ENCODE measurements at regions not wholly inside any gene's neighbourhood (a gene's known extent, or its start where the extent isn't known, plus 50 kb on each side); places are given as distances from the start of the nearest gene placed in this dataset.

DNA sequence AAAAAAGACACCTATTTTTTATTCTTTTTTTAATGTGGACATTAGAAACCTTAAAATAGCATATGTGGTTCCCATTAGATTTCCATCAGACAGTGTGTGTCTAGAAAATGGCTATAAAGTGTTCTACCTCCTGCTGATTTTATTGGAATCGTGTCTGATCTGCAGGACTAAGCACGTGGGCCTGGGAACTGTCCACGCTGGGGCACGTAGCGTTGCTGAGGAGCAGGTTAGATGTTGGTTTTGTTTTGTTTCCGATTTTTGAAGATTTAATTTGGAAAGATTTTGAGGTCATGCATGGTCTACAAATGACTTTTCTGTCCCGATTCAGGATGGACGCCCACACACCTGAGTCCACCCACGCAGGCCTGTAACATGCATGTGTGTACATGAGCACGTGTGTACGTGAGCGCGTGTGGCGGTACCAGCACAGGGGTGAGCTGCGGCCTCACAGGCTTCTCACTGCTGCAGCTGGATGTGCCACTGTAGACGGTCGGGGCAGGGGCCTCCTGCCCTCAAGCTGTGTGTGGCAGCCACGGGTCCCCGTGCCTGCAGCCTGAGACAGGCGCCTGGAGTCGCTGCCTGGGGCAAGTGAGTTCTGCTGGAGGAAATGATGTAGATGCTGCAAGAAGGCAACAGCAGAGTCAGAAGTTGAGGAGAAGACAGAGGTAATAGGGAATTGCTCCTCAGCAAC, 99.7 kb upstream of the CTDP1 start:
- DNase-seq (peak in 1 of 2 donors; percentile 8), ATAC-seq (no peak)
- intact Hi-C loops (cut with DNase I, micrococcal nuclease) = no loop called here

DNA sequence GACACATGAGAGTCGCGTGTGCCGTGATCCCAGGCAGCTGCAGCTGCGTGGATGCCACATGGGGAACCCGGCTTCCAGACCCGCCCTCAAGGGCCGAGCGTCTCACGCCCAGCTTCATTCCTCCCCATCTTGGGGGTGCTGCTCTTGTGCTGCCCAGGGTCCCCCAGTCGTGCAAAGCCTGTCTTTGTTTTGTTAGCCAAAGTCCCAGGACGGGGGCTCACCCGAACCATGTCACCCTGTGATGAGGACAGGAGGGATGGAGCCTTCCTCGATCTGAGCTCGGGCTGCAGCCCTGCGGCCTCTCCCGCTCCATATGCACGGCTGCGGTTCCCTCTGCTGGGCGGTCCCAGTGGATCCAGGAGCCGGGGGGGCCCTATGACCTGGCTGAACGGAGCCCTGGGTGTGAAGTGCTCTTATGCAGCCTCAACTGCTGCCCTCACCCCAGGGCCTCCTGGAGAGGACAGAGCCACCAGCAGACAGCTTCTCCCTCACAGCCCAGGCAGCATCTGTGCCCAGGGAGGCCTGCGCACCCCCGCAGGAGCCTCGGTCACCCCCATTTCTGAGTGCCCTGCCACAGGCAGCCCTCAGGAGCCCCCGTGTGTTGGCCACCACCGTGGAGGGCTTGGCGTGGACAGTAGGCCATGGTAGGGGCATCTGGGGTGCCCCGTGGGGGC, 99.0 kb upstream of the CTDP1 start:
- no peak for ATAC-seq
- DNase-seq = peak in 1 of 2 donors; percentile 17
- intact Hi-C loops (cut with DNase I, micrococcal nuclease) = no loop called here

DNA sequence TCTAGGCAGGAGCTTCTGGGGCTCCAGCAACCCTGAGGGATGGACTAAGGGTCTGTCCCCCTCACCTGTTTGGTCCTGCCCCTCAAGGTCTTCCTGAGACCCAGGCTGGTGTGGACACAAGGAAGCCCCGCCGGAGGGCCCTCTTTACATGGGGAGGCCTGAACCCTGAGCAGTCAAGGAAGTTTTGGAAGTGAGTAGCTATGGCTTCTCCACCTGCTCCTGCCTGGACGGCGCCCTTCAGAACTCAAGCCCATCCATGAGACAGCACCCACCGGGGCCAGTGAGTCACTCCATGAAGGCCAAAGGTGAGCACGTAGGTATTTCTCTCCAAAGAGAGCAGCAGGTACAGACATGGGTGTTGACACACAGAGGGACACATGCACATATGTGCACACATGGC, 98.2 kb upstream of the CTDP1 start:
- intact Hi-C loops (cut with DNase I, micrococcal nuclease) = no loop called here
- ATAC-seq (no peak), DNase-seq (peak in 1 of 2 donors; percentile 11)

DNA sequence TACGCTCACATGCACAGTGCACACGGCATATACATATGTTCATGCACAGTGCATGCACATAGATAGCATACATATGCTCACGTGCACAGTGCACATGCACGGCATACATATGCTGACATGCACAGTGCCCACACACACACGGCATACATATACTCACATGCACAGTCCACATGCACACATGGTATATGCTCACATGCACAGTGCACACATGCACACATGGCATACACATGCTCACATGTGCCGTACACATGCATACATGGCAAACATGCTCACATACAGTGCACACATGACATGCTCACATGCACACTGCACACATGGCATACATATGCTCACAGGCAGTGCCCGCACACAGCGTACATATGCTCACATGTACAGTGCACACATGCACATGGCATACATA, 97.7 kb upstream of the CTDP1 start:
- intact Hi-C loops (cut with DNase I, micrococcal nuclease) = no loop called here
- ATAC-seq (no peak), DNase-seq (peak in 1 of 2 donors; percentile 4)

DNA sequence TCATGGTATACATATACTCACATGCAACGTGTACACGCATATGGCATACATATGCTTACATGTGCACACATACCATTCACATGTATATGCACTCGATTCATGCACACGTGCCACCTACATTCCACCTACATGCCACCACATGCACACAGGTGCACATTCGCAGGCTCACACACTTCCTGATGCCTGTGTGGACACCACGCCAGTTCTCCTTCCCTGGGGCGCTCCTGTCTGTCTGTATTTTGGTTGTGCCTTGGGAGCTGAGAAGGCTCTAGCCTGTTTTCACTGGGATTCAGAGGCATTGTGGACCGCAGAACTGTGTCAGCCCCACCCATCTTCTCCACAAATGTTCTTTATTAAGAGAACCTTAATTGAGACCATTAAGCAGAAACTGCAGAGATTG, 96.6 kb upstream of the CTDP1 start:
- ATAC-seq (no peak), DNase-seq (no peak)
- intact Hi-C loops (cut with DNase I, micrococcal nuclease) = no loop called here

DNA sequence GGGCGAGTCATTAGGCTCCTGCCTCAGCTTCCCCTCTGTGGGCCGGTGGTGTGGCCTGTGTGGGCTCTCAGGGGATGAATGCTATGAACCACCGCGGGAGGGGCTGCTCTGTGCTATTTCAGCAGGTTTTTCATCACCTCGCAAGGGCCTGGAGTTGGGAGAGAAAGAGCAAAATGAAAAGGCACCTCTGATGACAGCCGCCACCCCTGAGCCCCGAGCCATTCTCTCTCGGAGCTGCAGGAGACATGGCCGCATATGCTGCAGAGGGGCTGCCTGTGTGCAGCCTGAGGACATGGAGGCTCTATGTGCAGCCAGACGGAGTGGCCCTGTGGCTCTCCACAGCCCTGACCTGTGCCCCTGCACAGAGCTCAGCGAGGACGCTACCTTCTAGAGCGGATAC, 96.2 kb upstream of the CTDP1 start:
- ATAC-seq = no peak
- peak in 1 of 2 donors; percentile 0 for DNase-seq
- intact Hi-C loops (cut with DNase I, micrococcal nuclease) = no loop called here

DNA sequence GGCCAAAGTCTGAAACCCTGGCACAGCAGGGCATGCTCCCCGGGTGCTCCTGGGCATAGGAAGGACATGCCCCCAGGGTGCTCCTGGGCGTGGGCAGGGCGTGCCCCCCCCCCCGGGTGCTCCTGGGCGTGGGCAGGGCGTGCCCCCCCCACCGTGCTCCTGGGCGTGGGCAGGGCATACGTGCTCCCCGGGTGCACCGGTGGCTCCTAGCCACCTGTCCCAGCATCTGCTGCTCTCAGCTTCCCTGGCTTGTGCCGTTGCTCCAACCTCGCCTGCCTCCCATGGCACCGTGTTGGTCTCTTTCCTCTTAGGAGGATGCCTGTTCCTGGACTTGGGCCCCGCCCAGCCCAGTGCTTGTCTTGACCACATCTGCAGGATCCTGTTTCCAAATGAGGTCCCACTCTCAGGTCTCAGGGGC, 95.6 kb upstream of the CTDP1 start:
- ATAC-seq (no peak), DNase-seq (peak; percentile 2 to 15)
- intact Hi-C loops (cut with DNase I, micrococcal nuclease) = no loop called here

DNA sequence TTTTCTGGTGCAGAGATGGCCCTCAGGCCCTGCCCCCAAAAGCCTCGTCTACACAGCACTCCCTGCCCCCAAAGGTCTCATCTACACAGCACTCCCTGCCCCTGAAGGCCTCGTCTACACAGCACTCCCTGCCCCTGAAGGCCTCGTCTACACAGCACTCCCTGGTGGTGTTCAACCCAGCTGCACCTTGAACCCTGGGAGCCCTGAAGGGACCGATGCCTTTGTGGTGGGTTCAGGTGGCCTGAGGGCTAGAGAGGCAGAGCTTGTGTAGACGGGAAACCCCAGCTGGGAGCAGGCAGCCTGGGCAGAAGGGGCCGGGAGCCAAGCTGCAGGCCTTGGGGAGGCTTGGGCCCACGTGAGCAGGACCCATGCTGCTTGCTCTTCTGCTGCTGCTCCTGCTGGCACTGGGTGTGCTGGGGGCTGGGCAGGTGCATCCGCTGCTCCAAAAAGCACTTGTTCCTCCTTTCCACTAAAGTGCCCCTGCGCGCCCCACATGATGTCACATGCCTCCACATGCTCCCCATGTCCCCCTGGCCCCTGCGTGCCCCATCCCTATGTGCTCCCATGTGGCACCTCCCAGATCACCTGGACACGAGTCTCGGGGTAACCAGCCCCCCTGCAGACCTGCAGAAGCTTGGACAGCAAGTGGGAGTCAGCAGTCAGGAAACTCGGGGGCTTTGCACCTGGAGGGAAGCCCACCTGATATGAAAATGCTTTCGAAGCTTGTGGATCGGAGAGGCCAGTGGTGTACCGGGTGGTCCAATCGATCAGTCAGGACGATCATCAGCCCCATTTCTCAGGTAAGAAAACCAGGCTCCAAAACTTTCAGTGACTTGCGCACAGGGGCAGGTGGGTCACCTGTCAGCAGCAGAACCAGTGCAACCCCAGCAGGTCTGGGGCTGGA, 94.9 kb upstream of the CTDP1 start:
- intact Hi-C loops (cut with DNase I, micrococcal nuclease) = no loop called here
- no peak for ATAC-seq
- peak; percentile 1 to 12 for DNase-seq

DNA sequence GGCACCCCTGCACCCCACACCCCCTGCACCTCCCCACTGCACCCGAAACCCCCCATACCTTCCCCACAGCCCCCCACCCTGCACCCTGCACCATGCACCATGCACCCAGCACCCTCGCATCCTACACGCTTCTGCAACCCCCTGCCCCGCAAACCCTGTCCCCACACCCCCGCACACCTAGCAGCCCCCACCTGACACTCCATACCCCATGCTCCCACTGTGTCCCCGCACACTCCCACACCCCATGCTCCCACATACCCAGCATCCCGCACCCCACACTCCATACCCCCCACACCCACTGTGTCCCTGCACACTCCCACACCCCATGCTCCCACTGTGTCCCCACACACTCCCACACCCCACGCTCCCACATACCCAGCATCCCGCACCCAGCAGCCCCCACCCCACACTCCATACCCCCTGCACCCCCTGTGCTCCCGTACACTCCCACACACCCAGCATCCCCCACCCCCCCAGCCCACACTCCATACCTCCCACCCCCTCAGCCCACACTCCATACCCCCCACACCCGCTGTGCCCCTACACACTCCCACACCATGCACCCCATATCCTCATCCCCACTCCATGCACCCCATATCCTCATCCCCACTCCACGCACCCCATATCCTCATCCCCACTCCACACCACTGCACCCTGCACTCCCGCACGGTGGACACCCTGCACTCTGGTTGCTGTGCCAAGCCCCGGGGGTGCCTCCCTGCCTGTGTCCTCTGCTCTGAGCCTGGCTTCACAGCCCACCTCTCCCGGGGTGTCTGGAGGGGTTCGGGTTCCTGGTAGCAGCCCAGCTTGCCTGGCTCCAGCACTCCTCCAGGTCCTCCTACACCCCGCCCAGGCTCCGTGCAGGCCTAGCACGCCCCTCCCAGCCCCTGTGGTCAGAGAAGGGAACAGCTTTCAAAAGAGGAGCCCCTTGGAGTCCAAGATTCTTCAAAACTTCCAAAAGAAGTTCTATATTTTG, 93.9 kb upstream of the CTDP1 start:
- no peak for ATAC-seq
- peak; percentile 1 to 16 for DNase-seq
- intact Hi-C loops (cut with DNase I, micrococcal nuclease) = no loop called here

DNA sequence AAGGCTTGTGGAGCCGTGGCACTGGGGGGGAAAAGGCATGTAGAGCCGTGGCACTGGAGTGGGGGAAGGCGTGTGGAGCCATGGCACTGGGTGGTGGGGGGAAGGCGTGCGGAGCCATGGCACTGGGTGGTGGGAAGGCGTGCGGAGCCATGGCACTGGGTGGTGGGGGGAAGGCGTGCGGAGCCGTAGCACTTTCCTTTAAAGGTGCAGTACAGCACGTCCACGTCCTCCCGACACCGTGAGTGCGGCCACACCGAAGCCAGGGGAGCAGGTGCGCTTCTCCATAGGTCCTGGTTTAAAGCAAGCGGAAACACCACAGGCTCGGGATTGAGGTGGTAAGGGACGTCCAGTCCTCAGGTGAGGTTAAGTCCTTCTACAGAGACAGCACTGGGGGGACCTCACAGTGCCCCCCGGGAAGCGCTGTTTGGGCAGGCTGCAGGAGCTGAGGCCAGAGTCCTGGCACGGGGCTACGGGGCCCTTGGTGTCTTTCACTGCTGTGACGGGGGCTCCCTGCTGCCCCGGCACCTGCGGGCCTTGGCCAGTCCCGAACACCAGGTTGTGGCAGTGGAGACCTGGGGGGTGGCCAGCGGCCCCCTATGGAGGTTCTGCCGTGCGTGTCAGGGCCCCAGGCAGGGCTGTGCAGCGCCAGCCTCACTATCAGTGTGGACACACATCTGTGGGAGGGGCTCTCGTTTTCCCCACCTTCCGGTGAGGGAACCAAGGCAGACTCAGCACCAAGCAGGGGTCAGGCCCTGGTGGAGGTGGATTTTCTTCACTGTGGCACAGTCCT, 93.0 kb upstream of the CTDP1 start:
- intact Hi-C loops (cut with DNase I, micrococcal nuclease) = no loop called here
- DNase-seq = peak; percentile 1 to 10
- ATAC-seq = no peak

DNA sequence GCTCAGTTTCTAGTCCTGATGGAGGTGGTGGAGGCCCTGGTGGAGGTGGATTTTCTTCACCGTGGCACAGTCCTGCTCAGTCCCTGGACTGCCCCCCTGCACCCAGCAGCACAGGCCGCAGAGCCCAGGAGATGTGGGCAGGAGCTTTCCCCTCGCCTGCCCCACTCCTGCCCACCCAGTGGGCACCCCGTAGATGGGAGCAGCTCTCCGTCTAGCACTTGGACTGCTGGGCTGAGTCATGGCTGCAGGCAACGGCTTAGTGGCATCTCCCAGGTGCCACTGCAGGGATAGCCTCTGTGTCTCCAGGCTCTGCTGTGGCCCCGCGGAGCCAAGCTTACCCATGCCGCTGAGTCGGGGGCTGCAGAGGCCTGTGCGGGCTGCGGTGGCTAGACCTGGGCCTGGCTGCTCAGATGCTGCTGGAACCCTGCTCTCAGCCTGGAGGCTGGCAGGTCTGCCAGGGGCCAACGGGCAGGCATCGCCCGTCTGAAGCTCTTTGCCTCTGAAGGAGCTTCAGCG, 92.3 kb upstream of the CTDP1 start:
- ATAC-seq = no peak
- intact Hi-C loops (cut with DNase I, micrococcal nuclease) = no loop called here
- DNase-seq = peak; percentile 3 to 18

DNA sequence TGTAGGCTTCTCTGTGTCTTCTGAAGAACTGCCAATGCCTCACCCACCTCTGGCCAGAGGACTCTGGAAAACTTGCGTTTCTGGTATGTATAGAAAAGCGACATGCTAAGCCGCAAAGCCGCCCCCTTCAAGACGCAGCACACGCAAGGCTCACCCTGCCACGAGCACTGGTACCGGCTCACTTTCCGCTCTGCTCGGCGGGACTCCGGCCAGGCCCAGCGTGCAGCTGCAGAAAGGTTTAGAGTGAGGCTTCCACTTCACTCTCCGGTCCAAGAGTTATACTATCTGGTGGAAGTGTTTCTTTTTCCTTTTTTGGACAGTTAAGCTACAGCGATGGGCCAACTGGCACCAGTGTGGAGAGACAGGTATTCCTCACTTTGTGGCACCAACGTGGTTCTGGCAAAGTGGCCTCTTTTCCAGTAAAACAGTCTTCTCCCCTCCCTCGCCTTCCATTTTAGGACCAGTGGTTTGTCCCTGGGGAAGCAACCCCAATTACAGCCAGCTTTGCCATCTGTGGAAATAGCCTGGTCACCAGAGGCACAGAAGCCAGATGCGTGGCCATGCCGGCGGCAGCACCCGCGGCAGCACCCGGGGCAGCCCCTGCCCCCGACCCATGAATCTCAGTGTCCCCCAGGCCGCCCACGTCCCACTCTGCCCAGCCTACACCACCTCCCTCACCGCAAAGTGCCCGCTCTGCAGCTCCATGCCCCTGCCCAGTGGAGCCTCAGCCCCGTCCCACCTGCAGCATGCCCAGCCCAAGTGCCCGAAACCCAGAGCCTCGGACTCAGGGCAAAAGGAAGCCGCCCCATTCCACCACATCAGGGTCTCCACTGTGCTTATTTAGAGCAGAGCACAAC, 91.6 kb upstream of the CTDP1 start:
- DNase-seq (peak; percentile 5 to 10), ATAC-seq (no peak)
- intact Hi-C loops (cut with DNase I, micrococcal nuclease) = no loop called here

DNA sequence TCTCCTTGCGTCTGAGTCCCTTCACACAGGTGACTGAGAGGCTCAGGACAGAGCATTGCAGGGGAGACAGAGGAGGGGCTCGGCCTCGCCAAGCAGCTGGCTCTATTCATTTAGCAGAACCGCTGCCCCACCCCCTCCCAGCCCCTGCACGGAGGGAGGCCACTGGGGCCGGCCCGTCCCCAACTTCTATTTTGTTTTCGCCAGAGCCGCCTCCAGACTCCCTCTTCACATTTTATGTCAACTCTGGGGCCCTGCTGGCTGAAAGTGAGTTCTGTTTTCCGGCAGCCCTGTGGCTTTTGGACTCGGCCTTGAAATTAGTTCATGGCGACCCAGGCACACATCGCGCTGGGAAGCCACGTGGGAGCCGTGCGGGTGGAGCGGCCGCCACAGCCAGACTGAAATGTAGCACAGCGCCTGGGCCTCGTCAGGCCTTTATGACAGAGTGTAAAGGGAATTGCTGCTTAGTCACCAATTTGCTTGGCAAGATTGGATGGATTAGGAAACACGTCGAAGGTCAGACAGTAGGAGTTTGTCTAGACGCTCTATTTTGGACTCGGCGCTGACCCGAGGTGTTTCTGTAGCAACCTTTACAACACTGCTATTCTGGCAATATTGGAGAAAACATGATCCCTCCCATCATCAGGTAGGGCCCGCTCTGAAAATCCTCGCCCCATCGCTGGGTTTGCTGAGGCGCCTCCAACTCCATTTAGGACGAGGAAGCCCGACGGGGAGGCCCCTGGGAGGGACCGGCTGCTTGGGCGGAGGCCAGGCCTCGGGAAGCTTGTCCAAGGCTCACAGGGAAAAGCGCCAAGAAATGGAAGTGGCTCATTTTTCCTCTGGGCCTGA, 90.7 kb upstream of the CTDP1 start:
- intact Hi-C loops (cut with DNase I, micrococcal nuclease) = no loop called here
- ATAC-seq (peak; percentile 68), DNase-seq (peak; percentile 54 to 68)

DNA sequence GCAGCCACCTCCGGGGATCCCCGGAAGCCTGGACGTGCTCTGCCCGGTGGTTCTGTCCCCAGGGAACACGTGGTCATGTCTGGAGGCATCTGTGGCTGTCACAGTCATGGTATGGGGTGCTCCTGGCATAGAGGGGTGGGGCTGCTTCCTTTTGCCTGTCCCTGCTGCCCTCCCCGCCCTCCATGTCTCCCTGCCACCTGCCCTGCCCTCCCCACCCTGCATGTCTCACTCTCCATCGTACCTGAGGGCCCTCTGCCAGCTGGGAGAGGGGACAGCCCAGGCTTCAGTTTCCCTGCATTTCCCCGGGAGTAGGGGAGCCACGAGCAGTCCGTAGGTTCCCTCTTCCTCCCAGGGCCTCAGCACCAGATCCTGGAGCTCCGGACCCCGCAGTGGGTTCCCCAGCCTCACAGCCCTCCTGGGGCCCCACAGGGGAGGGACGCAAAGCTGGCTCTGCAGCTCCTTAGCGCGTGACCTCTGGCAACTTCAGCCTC, 90.0 kb upstream of the CTDP1 start:
- ATAC-seq (no peak), DNase-seq (no peak)
- intact Hi-C loops (cut with DNase I, micrococcal nuclease) = no loop called here

DNA sequence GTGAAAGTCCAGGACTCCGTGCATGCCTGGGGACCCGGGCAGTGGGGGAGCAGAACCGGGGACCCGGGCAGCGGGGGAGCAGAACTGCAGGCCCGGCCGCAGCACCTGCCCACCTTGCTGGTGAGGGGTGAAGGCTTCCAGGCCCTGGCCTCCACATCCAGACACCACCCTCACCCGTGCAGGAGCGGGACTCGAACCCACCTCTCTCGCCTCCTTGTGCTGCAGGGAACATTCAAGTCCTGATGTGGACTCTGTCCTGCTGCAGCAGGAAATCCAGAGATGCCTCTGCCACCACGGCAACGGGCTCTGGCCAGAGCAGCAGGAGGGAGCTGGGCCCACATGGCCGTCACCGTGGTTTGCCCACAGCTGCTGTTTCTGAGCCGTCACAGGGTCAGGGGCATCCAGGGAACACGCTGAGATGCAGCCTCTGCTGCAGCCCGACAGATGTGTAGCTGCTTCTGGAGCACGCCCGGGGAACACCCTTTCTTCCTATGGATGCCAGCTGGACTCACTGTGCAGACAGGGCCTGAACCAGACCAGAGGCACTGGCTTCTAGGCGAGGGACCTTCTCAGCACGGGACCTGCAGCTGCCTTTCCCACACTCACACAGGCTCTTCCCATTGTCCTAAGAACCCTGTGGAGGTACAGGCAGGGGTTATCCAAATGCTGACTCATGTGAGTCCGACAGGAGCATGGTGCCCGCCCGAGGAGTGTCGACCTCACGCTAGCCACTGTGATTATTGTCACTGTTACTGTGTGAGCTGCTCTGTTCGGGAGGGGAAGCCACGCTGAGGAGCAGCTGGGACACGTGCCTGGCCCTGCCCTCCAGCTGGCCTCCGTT, 89.2 kb upstream of the CTDP1 start:
- intact Hi-C loops (cut with DNase I, micrococcal nuclease) = no loop called here
- ATAC-seq (no peak), DNase-seq (no peak)
